Epithelial cell of proximal tubule (primary cell): ENCODE measurements at regions not wholly inside any gene's neighbourhood (a gene's known extent, or its start where the extent isn't known, plus 50 kb on each side); places are given as distances from the start of the nearest gene placed in this dataset.

Source experiments
- DNase-seq: peaks from one replicate; pipeline ENCODE4 v3.0.0-alpha.2; 2011; ENCODE audit warnings: low read depth
- H3K4me3 ChIP-seq: 2 replicates; pipeline ENCODE4 v1.5.1; 2011; ENCODE audit warnings: low read depth, mild to moderate bottlenecking, low read length
- TF ChIP-seq, protein P1 (sequence below): conservative IDR thresholded peaks from 2 replicates; pipeline ENCODE4 v1.5.1; 2012; ENCODE audit warnings: low read depth, mild to moderate bottlenecking, low read length

DNA sequence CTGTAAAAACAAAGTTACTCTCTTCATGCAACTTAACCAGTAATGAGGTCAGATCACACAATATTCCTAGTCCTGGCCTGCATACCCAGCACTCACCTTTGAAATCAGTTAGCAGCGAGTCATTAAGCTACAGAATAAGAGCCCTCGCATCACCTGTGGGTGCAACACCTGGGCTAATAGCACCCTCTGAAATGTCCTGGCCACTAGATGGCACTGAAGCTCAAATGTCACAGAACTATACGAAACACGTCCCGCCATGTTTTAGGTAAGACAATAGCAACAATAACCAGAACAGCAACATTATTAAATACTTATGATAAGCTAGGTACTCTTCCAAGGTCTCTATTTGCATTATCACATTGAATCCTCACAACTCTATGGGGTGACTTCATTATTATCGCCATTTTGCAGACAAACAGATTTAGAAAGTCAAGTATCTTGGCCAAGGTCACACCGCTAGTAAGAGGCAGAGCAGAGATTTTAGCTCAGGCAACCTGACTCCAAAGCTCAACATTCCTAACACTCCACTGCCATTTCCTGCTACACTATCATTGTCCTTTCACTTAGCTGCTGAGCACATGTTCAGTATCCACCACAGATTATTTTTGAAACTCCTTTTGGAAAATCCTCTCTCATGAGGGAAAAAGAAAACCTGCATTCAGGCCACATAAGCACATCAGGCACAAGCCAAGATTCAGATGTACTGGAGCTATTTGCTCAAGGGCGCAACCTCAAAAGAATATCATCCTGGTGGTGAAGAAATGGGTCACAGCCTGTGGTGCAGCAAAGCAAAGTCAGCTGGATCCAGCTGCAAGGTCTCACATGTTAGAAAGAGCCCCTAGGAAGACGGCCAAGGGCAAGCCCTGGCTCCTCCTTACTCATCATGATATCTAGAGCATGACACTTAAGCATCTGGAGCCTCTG, 59.5 kb upstream of the KDR start:
- DNase-seq: no peak
- TF ChIP-seq, protein P1, sequence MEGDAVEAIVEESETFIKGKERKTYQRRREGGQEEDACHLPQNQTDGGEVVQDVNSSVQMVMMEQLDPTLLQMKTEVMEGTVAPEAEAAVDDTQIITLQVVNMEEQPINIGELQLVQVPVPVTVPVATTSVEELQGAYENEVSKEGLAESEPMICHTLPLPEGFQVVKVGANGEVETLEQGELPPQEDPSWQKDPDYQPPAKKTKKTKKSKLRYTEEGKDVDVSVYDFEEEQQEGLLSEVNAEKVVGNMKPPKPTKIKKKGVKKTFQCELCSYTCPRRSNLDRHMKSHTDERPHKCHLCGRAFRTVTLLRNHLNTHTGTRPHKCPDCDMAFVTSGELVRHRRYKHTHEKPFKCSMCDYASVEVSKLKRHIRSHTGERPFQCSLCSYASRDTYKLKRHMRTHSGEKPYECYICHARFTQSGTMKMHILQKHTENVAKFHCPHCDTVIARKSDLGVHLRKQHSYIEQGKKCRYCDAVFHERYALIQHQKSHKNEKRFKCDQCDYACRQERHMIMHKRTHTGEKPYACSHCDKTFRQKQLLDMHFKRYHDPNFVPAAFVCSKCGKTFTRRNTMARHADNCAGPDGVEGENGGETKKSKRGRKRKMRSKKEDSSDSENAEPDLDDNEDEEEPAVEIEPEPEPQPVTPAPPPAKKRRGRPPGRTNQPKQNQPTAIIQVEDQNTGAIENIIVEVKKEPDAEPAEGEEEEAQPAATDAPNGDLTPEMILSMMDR: peak; percentile 48
- H3K4me3 ChIP-seq: no peak overlapping the region

DNA sequence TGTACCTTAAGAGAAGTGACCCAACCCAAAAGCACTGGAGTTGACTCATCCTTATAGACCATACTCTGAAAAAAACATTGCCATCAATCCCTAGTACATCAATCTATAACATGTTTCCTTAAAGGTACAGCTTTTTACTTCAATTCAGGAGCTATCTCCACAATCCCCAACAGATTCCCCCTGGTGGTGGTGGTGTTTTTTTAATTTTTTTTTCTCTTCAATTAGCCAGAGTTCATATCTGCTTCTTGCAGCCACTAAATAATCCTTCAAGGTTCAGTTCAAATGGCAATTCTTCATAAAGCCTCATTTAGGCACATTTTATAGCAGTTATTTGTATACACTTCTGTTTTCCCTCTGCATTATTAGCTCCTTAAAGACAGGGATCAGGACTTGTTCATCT, 60.7 kb upstream of the KDR start:
- H3K4me3 ChIP-seq: no peak overlapping the region
- TF ChIP-seq, protein P1: peak; percentile 31
- no peak for DNase-seq

DNA sequence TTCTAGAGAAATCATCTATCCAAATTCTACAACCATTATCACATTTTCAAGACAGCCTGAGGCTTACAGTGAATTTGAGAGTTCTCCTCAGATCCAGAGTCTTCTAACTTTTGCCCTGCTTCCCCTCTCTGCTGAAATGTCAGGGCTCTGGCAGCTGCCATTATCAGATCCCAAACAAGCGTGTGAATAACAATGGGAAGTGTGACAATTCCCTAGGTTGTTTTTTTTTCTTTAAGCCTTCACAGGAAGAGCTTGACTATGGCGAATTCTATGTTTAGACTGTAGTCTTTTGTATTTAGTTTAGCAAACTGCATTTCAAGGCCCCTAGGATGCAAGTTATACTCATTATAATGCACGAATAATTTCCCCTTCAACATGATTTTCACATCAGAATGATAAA, 61.3 kb upstream of the KDR start:
- no peak overlapping the region for H3K4me3 ChIP-seq
- TF ChIP-seq, protein P1: no peak
- DNase-seq: no peak

DNA sequence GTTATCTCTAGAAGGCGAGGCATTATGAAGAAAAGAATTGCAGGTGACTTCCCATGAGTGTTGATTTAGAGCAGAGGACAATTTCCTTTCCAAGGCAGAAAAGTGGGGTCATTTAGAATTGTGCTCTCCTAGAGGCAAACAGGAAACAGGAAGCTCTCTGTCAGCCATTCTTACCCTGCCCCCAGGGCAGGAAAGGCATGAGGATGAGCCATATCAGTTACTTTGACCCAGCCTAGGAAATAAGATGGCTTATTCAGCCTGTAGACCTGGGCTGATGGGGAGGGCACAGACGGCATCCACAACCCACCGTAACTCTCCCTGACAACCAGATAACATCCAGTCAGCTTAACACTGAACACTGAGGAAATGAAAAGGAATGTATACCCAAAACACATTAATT, 88.8 kb upstream of the KDR start:
- no peak overlapping the region for H3K4me3 ChIP-seq
- DNase-seq: no peak
- TF ChIP-seq, protein P1: no peak

DNA sequence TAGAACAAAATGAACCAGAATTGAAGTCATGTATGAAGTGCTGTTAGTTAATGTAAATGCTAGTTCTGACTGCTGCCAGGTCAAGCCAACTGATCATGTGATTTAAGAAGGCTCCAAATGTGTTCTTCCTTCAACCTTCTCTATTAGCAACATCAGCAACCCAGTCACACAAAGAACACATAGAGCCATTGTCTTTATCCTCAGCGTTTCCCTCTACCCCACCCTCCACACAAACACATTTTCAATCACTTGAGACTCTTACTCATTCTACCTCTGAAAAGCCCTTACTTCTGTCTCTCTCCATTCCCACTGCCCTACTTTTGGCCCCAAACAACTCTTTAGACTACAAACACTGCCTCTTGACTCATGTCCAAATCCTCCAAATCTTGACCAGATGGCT, 89.7 kb upstream of the KDR start:
- no peak overlapping the region for H3K4me3 ChIP-seq
- TF ChIP-seq, protein P1: no peak
- DNase-seq: no peak

DNA sequence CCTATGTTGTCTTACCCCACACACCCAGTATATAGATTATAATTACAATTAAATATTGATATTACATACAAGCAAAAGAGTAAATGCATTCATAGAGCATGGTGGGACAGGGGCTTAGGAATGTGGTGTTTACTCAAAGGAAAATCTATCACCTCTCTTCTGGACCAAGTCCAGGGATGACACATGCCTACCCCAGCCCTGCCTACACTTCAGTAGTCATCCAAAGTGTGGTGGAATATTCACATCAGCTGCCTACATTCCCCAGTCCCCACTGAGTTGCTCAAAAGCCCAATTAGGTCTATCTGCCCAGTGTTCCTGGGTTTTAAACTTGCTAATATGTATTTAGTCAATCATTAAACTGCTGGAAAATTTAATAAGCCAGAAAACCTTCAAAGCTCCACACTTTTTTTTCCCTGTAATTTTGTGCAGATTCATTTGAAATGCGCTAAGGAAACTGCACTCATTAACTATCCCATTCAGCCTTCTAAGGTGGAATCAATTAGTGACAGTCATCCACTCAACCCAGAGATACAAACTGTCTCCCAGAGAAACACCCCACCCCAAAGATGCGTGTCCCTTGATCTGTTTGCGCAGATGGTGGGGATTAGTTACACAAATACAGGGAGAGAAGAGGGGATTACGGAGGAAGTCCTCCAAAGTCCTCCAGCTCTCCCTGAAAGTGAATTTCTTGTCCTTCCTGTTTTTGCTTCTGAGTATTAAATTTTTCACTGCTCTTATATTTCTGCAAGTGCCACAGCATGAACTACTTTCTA, 91.7 kb upstream of the KDR start:
- TF ChIP-seq, protein P1: no peak
- no peak overlapping the region for H3K4me3 ChIP-seq
- no peak for DNase-seq
